HepG2 (cell line): ENCODE measurements at regions not wholly inside any gene's neighbourhood (a gene's known extent, or its start where the extent isn't known, plus 50 kb on each side); places are given as distances from the start of the nearest gene placed in this dataset.

Experiments used
- FOXP1 ChIP-seq, 2 experiments: fragments of 450-650 bp in 1 of 2; IDR thresholded peaks; 2 replicates each; pipeline ENCODE4 v1.6.1; 2017 to 2018; ENCODE audit warnings: antibody characterized with exemption in 1 of 2
- HOXA7 ChIP-seq: sonication (generic); formaldehyde crosslinking; IDR thresholded peaks from 2 replicates; pipeline ENCODE4 v1.8.1; 2022; ENCODE audit warnings: mild to moderate bottlenecking, missing genetic modification reagents, moderate library complexity
- MAZ ChIP-seq, 2 experiments: sonication (generic) in 1 of 2; formaldehyde crosslinking in 1 of 2; IDR thresholded peaks; 2 replicates each; pipeline versions ENCODE4 v1.5.0 to v1.6.1; 2012 to 2020; ENCODE audit warnings: low read depth in 2 of 2, mild to moderate bottlenecking in 2 of 2, borderline replicate concordance in 1 of 2, improper control_type of control experiment in 1 of 2, low read length in 1 of 2, missing genetic modification reagents in 1 of 2, moderate library complexity in 1 of 2
- YY1 ChIP-seq: IDR thresholded peaks from 2 replicates; pipeline ENCODE4 v1.6.1; 2011; ENCODE audit warnings: low read length, low read depth, moderate library complexity, mild to moderate bottlenecking; ENCODE audit not compliant: insufficient read depth, insufficient replicate concordance
- ZNF710 ChIP-seq: sonication (generic); formaldehyde crosslinking; IDR thresholded peaks from 2 replicates; pipeline ENCODE4 v1.5.0; 2020; ENCODE audit warnings: mild to moderate bottlenecking, missing genetic modification reagents, borderline replicate concordance
- TF ChIP-seq, protein P1 (sequence below): sonication (generic); formaldehyde crosslinking; IDR thresholded peaks from 2 replicates; pipeline ENCODE4 v1.5.0; 2020; ENCODE audit warnings: mild to moderate bottlenecking, missing genetic modification reagents, moderate library complexity

- TF ChIP-seq MAZ (IDR thresholded peaks at IDR 0.05; ENCODE audit: borderline replicate concordance, low read depth, low read length): no peak
- no peak for TF ChIP-seq MAZ (CRISPR knock-in tag; IDR thresholded peaks at IDR 0.05; ENCODE audit: low read depth)
- no peak for TF ChIP-seq YY1
- TF ChIP-seq ZNF710 (CRISPR knock-in tag): no peak
- TF ChIP-seq FOXP1 (IDR thresholded peaks at IDR 0.05): no peak
- TF ChIP-seq FOXP1 (CRISPR knock-in tag; IDR thresholded peaks at IDR 0.05): no peak
- no peak for TF ChIP-seq HOXA7 (CRISPR knock-in tag)
- TF ChIP-seq, protein P1, sequence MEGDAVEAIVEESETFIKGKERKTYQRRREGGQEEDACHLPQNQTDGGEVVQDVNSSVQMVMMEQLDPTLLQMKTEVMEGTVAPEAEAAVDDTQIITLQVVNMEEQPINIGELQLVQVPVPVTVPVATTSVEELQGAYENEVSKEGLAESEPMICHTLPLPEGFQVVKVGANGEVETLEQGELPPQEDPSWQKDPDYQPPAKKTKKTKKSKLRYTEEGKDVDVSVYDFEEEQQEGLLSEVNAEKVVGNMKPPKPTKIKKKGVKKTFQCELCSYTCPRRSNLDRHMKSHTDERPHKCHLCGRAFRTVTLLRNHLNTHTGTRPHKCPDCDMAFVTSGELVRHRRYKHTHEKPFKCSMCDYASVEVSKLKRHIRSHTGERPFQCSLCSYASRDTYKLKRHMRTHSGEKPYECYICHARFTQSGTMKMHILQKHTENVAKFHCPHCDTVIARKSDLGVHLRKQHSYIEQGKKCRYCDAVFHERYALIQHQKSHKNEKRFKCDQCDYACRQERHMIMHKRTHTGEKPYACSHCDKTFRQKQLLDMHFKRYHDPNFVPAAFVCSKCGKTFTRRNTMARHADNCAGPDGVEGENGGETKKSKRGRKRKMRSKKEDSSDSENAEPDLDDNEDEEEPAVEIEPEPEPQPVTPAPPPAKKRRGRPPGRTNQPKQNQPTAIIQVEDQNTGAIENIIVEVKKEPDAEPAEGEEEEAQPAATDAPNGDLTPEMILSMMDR (CRISPR knock-in tag): no peak
Measured at GRCh38 chr1:83098131-83098530, 900.8 kb downstream of the TTLL7 start.
